ENCODE measurements at regions not wholly inside any gene's neighbourhood (a gene's known extent, or its start where the extent isn't known, plus 50 kb on each side); places are given as distances from the start of the nearest gene placed in this dataset.

GRCh38 chr4:123741906-123742305 is 345.3 kb downstream of the SPRY1 start:
- no peak for TF ChIP-seq CTCF (IDR thresholded peaks at IDR 0.05 in 8 of 11, conservative IDR thresholded peaks at IDR 0.05 in 3 of 11)
- TF ChIP-seq POLR2A (IDR thresholded peaks at IDR 0.05), result no peak
- TF ChIP-seq POLR2AphosphoS5 (IDR thresholded peaks at IDR 0.05), result no peak
